ENCODE measurements at regions not wholly inside any gene's neighbourhood (a gene's known extent, or its start where the extent isn't known, plus 50 kb on each side); places are given as distances from the start of the nearest gene placed in this dataset.

GRCh38 chr13:37364956-37365355, 233.6 kb downstream of the POSTN start:
- Histone ChIP-seq H3K27me3 (no peaks in the 10 kb centered on the region), H3K4me1 (no peaks in the 10 kb centered on the region), H3K36me3 (no peaks in the 10 kb centered on the region), H3K27ac (no peak overlapping the region), H3K4me3 (no peak overlapping the region), H3K9me3 (no peaks in the 10 kb centered on the region)
- in situ Hi-C loops (cut with MboI; ENCODE audit: low pct_ligation_motif_present in 1 of 4, low pct_unique_long_range_greater_than_20kb in 1 of 4, low sequenced_read_pairs in 3 of 4) (no loop called here), intact Hi-C loops (cut with DNase I; ENCODE audit: low total_unique reads) (no loop called here)
- TF ChIP-seq EP300 (IDR thresholded peaks at IDR 0.05; ENCODE audit: low read depth) (no peak), POLR2A (IDR thresholded peaks at IDR 0.05) (no peak), CTCF (IDR thresholded peaks at IDR 0.05) (no peak), POLR2AphosphoS5 (IDR thresholded peaks at IDR 0.05) (no peak)
- DNase-seq: no peak
- 75 to 89% methylated on average over 2 of the region's 2 CpGs for WGBS, 2 donors (ENCODE audit: low coverage in 1 of 2)

- no peaks in the 10 kb centered on the region for H3K9me3 ChIP-seq
- DNase-seq: no peak
- H3K4me1 ChIP-seq: no peaks in the 10 kb centered on the region
- no peak overlapping the region for H3K4me3 ChIP-seq
- no peak overlapping the region for H3K27ac ChIP-seq
- no peaks in the 10 kb centered on the region for H3K27me3 ChIP-seq
- intact Hi-C loops (cut with DNase I; ENCODE audit: low total_unique reads) (no loop called here), in situ Hi-C loops (cut with MboI; ENCODE audit: low pct_ligation_motif_present in 1 of 4, low pct_unique_long_range_greater_than_20kb in 1 of 4, low sequenced_read_pairs in 3 of 4) (no loop called here)
- TF ChIP-seq POLR2A (IDR thresholded peaks at IDR 0.05): no peak
- TF ChIP-seq POLR2AphosphoS5 (IDR thresholded peaks at IDR 0.05): no peak
- TF ChIP-seq CTCF (IDR thresholded peaks at IDR 0.05): no peak
- no peak for TF ChIP-seq EP300 (IDR thresholded peaks at IDR 0.05; ENCODE audit: low read depth)
- H3K36me3 ChIP-seq: no peaks in the 10 kb centered on the region
- WGBS, 2 donors (ENCODE audit: low coverage in 1 of 2): 83 to 100% methylated on average over 1 of the region's 1 CpG
Measured at GRCh38 chr13:37364007-37364406, 234.6 kb downstream of the POSTN start.

GRCh38 chr13:37361608-37362007, 237.0 kb downstream of the POSTN start:
- TF ChIP-seq CTCF (IDR thresholded peaks at IDR 0.05) (no peak), POLR2AphosphoS5 (IDR thresholded peaks at IDR 0.05) (no peak), POLR2A (IDR thresholded peaks at IDR 0.05) (no peak), EP300 (IDR thresholded peaks at IDR 0.05; ENCODE audit: low read depth) (no peak)
- WGBS, 2 donors (ENCODE audit: low coverage in 1 of 2): 69 to 71% methylated on average over 3 of the region's 3 CpGs
- no peaks in the 10 kb centered on the region for H3K4me1 ChIP-seq

GRCh38 chr13:37360556-37360955, 238.0 kb downstream of the POSTN start:
- WGBS, 2 donors (ENCODE audit: low coverage in 1 of 2): 39 to 69% methylated on average over 2 of the region's 2 CpGs
- TF ChIP-seq POLR2A (IDR thresholded peaks at IDR 0.05) (no peak), CTCF (IDR thresholded peaks at IDR 0.05) (no peak), EP300 (IDR thresholded peaks at IDR 0.05; ENCODE audit: low read depth) (no peak), POLR2AphosphoS5 (IDR thresholded peaks at IDR 0.05) (no peak)
- H3K27ac ChIP-seq: no peak overlapping the region

More at GRCh38 chr13:37361608-37362007, 237.0 kb downstream of the POSTN start:
- Histone ChIP-seq H3K9me3 (no peaks in the 10 kb centered on the region), H3K4me3 (no peak overlapping the region), H3K27ac (no peak overlapping the region), H3K36me3 (no peaks in the 10 kb centered on the region), H3K27me3 (no peaks in the 10 kb centered on the region)
- in situ Hi-C loops (cut with MboI; ENCODE audit: low pct_ligation_motif_present in 1 of 4, low pct_unique_long_range_greater_than_20kb in 1 of 4, low sequenced_read_pairs in 3 of 4) (no loop called here), intact Hi-C loops (cut with DNase I; ENCODE audit: low total_unique reads) (no loop called here)
- DNase-seq: no peak

More at GRCh38 chr13:37360556-37360955, 238.0 kb downstream of the POSTN start:
- Histone ChIP-seq H3K4me3 (no peak overlapping the region), H3K4me1 (no peaks in the 10 kb centered on the region), H3K9me3 (no peaks in the 10 kb centered on the region), H3K36me3 (no peaks in the 10 kb centered on the region), H3K27me3 (no peaks in the 10 kb centered on the region)
- no peak for DNase-seq
- intact Hi-C loops (cut with DNase I; ENCODE audit: low total_unique reads): no loop called here
- in situ Hi-C loops (cut with MboI; ENCODE audit: low pct_ligation_motif_present in 1 of 4, low pct_unique_long_range_greater_than_20kb in 1 of 4, low sequenced_read_pairs in 3 of 4): no loop called here
